HG03108 (cell line): ENCODE measurements at regions not wholly inside any gene's neighbourhood (a gene's known extent, or its start where the extent isn't known, plus 50 kb on each side); places are given as distances from the start of the nearest gene placed in this dataset.
"Not testable (repeated sequence)": the region's sequence is repeated elsewhere in the genome, so short reads cannot be mapped to it uniquely, and the experiment has no call there.

ENCODE experiments used
- ATAC-seq: cut with Tn5 transposase; IDR thresholded peaks from one replicate; pipeline ENCODE4 v1.9.1; 2021; ENCODE audit warnings: moderate library complexity; ENCODE audit not compliant: unreplicated experiment

DNA sequence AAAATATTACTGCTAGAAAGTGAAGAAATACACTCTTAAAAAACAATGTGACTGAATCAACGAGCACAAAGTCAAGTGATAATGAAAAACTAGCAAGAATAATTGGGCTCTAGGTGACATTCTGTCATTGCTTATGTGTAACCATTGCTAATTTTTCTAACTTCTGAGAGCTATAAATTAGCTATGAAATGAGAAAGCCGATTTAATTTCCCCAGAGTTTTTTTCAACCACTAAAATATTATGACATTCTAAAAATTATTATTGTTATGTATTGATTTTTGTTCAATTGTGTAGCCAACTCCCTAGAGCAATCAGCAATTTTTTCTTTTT is 458.6 kb upstream of the ATXN8OS start:
- no peak for ATAC-seq

DNA sequence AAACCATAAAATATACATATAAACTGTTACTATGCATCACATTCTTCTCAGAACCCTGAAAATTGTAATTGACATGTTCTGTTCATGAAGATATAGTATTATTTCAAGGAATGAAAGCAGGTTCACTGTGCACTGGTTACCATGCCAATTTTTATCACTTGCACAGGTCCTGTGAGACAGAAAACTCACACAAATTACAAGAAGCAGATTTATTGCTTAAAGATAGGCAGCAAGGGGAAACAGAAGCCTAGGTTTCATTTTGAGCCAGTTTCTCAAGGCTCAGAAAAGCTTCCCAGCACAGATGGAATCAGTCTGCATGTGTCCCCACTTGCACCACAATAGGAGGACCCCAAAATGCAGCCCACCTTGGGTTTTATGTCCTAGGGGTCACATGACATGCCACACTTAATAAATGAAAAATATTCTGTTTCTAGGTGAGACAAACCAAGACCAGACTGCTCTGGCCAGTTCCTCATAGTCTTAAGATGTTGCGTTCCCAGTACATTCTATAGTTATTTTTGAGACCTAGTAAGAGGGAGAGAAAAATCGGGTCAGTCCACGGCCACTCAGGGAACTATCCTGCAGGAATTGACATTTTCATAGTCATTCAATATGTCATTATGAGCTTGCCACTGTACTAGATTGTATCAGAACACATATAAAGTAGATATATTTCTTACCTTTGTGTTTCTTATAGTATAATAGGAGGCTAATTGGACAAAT is 459.1 kb upstream of the ATXN8OS start:
- ATAC-seq = no peak

DNA sequence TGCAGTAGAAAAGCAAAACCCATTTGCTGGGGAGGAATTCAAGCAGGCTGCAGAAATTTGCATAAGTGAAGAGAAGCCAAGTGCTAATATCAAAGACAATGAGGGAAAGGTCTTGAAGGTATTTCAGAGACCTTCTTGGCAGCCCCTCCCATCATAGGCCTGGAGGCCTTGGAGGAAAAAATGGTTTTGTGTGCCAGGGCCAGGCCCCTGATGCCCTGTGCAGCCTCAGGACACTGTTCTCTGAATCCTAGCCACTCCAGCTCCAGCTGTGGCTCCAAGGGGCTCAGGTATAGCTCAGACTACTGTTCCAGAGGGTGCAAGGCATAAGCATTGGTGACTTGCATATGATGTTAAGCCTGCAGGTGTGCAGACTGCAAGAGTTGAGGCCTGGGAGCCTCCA is 463.2 kb upstream of the ATXN8OS start:
- no peak for ATAC-seq

DNA sequence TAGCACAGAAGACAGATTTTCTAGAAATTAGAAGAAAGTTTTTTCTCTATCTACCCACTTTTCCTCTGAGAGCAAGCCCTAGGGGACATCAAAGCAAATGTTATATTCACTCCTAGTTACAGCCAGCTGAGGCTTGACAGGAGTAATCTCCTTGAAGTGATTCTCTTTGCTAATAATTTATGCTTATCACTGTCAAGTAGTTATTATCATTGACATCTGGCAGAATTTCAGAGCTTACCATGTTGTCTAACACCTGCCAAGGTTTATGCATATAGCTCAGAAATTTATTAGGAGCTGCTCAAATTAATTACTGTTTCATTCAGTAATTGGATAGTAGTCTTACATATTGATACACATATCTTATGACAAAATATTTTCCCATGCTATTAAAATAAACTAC is 465.9 kb upstream of the ATXN8OS start:
- no peak for ATAC-seq

DNA sequence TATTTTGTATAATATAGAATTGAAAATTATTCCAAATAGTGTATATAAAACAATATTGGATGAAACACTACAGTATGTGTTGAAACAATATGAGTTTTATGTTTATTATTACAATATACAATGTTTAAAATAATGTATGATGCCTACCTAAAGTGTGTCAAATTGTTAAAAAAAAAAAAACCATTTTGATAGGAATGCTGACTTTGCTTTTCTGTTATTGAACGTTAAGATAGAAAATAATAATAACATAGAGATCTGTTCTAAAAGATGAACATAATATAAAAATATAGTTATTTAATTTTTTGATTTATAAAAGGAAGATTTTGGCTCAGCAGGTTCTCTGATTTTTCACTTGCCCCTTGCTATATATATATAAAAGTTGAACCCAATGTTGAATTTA is 474.6 kb upstream of the ATXN8OS start:
- no peak for ATAC-seq

DNA sequence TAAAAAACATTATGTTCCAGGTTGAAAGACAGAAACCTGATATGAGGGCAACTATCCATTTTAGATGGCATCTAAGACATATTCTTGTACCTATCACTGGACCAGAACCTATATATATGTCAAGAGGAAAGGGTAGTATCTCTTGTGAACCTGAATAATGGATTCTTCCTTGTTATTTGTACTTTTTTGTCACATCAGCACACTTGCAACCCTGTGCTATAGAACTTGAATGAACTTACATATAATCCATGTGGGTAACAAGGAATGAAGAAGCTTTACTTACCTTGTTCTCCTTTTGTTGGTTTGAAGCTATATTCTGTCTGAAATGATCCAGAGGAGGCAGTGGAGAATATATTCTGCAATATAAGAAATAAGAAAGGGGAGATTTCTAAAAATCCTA is 483.7 kb upstream of the ATXN8OS start:
- no peak for ATAC-seq

DNA sequence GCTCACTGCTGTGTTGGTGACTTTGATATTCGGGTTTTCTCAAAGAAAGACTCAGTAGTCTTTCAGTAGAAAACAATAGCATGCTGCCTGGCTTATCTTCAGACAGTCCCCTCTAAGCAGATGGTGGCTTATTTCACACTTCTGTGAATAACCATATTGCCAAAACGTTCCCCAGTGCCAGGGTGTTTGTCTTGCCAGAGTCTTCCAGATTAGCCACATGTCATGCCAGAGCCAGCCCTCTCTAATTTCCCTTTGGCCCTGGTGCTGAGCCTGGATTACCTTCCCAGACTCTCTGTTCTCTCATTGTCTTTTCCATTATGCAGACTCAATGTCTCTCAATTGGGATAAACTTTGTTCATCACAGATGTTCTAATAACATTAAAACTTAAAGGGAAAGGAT is 488.0 kb upstream of the ATXN8OS start:
- ATAC-seq = no peak

DNA sequence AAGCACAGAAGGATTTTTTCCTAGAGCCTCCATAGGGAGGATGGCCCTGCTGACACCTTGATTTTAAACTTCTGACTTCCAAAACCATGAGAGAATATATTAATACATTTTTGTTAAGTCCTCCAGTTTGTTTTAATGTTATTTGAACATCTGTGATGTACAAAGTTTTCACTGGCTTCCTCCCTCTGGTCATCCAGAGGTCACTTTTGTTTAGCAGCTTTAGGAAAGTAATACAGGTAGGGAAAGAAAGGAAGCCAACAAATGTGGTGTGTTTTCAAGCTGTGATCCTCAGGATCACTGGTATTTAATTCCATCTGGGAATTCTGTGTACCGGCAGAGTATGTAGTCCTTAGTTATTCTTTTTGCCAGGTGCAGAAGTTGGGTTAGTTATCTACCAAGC is 488.8 kb upstream of the ATXN8OS start:
- ATAC-seq = no peak

DNA sequence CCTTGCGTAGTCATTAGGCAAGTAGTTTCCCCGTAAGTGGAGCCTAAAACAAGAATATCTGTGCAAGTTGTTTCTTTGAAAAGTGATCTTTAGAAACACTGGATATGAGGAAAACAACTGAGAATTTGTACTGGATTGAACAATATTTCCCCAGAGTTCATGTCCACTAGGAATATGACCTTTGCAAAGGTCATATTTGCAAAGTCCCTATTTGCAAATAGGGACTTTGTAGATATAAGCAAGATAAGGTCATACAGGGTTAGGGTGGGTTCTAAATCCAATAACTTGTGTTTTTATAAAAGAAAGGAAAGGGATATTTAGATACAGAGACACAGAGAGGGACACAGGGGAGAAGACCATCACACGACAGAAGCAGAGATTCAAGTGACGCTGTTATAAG is 489.2 kb upstream of the ATXN8OS start:
- no peak for ATAC-seq

DNA sequence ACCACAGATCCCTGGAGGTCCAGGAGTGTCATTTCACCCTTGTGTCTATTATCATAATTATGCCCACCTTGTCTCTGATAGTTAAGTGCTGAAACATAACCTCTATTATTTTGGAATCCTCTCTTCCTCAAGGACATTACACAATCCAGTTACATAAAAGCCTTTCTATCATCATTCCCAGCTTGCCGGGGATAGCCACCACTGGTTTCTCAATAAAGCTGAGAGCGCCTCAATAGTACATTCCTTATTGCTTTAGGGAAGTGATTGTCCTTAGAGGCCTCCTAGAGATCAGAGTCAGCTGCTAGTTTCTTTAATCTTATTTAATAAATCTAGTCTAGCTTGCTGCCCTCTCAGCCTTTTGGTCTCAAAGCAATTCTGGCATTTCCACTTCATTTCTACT is 490.0 kb upstream of the ATXN8OS start:
- ATAC-seq = no peak

DNA sequence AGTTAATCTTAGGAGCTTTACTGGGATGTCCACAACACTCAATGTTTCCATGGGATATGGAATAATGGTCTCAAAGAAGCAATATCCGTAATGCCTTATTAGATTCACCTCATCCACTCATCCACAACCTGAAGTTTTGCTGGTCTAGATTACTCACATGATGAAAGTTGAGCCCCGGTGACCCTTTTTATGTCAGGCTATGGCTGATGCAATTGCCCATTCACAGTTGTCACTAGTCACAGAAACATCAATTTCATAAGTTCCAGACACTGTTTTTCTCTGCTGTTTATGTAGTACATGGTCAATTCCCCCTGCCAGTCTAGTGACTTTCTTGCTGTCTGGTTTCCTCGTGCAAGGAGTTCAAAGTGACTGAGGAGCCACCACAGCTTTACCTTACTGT is 491.2 kb upstream of the ATXN8OS start:
- ATAC-seq = no peak

DNA sequence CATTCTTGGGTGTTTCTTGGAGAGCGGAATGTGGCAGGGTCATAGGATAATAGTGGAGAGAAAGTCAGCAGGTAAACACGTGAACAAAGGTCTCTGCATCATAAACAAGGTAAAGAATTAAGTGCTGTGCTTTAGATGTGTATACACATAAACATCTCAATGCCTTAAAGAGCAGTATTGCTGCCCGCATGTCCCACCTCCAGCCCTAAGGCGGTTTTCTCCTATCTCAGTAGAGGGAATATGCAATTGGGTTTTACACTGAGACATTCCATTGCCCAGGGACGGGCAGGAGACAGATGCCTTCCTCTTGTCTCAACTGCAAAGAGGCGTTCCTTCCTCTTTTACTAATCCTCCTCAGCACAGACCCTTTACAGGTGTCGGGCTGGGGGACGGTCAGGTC is 492.6 kb upstream of the ATXN8OS start:
- not testable (repeated sequence) for ATAC-seq

DNA sequence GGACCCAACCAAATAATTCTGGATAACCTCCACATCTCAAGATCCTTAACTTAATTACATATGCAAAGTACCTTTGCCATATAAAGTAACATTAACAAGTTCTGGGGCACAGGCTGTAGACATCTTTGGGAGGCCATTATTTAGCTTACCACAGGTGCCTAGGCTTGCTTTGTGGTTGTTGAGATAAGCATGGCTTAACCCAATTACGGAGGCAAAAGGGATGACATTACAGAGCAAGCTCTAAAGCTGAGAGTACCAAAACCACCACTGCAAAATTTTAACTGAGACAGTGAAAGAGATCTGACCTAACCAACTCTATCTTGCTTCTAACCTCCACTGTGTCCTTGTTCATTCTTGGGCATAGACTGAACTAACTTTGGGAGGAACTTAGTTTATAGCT is 502.9 kb upstream of the ATXN8OS start:
- ATAC-seq = no peak

DNA sequence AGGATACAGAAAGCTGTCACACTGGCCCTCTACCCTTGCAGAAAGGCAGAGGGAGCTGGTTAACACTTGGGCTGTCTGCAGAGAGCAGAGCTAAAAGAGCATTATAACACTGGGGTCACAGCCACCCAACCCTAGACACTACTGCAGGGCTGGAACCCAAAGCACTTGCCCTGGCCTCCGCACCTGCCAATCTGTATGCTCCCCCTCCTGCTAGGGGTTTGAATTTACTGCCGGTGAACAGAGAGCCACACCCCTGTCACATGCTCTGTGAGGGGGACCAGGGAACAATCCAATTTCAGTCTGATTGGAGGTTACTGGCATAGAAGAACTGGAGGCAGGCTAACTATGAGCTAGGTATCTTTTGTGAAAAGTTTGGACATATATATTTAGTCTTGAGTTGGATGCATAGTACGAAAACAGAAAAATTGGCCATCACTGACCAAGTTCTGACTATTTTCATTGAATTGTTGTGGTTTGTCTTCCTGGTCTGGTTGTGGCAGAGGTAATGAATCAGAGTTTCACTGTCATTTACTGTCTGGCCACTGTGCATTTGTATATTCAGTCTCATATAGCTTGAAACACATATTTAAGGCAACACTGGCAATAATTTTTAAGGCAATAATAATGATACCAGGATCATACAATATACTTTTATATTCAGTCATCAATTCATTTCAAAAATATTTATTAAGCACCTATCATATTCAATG is 504.3 kb upstream of the ATXN8OS start:
- no peak for ATAC-seq

DNA sequence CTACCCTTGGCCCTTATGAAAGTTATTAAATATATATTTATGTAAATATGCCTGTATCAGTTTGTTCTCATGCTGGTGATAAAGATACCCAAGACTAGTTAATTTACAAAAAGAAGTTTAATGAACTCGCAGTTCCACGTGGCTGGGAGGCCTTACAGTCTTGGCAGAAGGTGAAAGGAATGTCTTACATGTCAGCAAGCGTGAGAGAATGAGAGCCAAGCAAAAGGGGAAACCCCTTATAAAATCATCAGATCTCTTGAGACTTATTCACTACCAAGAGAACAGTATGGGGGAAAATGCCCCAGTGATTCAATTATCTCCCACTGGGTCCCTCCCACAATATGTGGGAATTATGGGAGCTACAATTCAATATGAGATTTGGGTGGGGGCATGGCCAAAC is 506.0 kb upstream of the ATXN8OS start:
- ATAC-seq = no peak

DNA sequence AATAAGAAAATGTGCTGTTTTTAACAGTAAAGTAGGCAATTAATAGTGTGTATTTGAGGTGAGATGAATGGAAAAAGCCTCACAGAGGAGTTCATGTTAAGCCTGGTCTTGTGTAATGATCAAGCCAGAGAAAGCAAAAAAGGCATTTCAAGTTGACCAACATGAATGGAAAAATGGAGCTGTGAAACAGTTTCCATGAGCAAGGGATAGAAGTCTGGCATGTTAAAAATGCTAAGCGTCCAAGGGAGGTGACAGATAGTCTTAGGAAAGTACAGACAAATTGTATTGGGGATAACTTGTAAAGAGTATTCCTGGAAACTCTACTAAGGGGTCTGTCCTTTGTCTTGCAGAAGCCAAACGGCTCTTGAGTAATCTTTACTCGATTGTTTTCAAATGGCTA is 506.8 kb upstream of the ATXN8OS start:
- ATAC-seq = no peak

DNA sequence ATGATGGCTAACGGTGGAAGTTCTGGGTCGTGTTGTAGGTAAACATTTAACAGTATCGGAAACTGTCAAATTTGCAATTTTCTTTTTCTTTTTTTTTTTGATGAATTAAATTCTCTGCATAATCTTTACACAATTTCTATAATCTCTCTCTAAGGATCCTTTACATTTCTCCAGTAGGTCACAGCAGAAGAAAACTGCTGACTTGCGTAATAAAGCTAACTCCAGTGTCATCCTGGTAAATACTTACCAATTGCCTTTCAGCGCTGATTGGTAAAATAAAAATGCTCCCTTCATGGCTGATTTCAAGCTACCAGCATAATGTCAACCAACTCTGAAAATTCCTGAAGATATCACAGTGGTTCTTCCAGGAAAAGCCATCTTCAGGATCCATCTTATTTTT is 510.5 kb upstream of the ATXN8OS start:
- ATAC-seq = no peak

DNA sequence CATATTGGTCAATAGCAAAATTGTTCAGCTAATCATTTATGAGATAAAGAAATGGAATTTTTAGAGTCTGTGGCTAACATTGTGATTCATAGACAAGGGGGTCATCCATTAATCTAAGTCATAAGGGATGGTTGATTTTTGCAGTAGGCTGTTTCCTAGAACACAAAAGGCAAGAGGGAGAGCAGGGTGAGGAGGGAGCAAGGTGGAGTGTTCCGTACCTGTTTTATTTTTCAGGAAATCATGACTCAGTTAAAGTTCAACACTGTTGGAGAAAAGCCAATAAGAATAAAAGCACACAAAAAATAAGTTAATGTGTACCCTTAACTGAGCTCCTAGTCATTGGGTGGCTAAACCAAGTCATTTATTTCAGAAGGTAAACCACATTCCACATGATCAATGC is 512.4 kb upstream of the ATXN8OS start:
- ATAC-seq = no peak

DNA sequence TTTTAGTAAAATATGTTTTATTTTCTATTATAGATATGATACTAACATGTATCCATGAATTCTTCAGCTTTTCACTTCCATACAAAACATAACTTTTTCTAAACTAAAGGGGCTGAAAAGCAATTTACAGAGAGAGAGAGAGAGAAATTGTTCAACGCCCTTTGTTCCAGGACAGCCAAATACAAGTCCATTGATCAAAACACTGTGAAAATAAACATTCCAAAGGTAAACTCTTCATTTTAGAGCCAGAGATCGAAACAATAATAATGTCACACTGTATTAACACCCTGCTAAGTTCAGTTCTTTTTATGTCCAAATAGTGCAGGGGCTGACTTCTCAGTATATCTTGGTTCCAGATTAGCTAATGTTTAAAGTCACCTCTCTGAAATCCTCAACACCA is 516.2 kb upstream of the ATXN8OS start:
- no peak for ATAC-seq

DNA sequence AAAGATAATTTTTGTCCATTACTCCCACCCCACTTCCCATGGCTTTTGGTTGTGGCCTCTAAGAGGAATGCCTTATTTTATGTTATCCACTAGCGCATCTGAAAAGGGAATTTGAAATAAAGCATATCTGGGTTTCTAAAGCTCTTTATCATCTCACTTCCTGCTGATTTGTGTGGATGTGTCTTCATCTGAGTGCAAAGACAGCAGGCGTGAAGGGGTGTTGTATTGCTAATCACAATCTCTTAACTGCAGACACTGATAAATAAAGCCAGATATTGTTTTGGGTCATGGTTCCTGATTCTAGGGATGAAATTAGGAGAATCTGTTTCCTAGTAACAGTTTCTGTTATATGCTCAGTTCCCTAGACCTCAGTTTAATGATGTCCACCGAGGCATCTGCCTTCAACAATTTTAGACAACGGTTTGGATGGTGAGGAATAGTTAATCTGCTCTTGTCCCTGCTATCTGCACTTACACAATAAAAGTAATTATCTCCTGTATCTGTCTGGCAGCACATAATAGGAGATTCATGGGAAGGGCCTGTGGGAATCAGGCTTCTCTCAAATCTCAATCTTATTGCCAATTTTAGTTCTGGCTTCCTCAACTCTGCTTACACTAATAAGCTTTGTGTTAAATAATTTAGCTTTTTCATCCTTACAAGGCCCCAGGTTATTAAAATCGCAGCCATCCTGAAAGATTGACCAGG is 517.9 kb upstream of the ATXN8OS start:
- ATAC-seq = no peak

DNA sequence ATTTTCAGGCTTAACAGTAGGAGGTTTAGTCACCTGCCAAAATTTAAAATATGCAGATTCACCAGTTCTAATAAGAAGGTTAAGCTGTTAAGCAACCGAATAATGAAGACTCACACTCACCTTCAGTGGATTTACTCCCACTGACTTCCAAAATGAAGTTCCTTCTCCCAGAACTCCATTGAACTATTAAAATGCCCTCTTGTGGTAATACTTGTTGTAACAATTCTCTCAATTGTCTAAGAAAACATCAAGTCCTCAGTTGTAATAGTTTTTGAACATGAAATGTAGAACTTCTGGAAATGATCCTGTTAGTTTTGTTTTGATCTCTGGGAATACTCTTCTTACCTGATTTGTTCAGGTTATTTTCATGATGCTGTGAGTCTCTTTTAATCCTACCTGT is 522.0 kb upstream of the ATXN8OS start:
- no peak for ATAC-seq

DNA sequence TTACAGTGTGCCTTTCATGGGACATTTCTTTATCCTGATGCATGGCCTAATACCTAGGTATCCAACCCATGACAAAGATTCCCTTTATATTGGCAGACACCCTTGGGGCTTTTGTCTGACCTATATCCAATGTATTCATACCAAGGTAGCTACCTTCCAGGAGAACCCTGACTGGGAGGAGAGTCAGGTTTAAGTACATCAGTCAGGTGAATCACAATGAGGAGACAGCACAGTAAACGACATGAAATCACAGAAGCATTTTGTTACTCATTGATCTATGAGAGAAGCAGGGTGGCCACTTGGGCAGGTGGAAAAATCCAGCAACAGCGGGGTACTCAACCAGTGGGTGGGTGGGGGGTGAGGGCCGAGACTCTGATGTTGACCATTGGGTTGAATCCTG is 527.4 kb upstream of the ATXN8OS start:
- no peak for ATAC-seq
